ENCODE measurements at regions not wholly inside any gene's neighbourhood (a gene's known extent, or its start where the extent isn't known, plus 50 kb on each side); places are given as distances from the start of the nearest gene placed in this dataset.

DNA sequence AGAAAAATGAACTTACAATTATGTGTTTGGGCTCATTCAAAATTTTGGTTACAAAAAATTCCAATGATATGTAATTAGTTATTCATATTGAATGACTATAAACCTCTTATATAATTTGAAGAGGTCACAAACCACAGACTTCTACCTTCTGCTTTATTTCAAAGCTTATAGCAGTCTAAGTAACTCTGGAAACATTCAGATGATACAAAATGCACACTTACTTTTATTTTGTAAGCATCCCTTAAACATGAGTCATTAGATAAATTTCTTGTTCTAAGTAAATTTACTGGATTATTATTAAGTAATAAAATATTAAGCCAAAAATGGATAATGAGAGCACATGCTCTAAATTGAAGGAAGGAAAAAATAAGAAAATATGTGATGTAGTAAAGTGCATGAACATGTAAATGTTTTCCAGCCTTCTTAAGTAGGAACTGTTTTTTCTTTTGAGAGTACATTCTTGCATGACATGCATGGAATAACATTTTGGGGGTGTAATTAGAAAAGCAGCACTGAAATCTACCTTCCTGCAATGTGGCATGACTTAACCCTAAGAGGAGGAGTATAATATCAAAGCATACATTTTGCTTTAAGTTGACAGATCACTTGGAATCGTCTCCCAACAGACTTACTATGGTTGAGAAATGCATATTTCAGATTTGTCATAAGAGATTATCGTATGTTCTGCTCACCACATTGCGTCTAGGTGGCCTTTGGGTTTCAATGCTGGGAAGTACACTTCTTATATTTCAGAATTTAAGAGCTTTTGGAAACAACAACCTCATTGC lies 372.7 kb upstream of the HSF2 start:
- TF ChIP-seq, protein P1, sequence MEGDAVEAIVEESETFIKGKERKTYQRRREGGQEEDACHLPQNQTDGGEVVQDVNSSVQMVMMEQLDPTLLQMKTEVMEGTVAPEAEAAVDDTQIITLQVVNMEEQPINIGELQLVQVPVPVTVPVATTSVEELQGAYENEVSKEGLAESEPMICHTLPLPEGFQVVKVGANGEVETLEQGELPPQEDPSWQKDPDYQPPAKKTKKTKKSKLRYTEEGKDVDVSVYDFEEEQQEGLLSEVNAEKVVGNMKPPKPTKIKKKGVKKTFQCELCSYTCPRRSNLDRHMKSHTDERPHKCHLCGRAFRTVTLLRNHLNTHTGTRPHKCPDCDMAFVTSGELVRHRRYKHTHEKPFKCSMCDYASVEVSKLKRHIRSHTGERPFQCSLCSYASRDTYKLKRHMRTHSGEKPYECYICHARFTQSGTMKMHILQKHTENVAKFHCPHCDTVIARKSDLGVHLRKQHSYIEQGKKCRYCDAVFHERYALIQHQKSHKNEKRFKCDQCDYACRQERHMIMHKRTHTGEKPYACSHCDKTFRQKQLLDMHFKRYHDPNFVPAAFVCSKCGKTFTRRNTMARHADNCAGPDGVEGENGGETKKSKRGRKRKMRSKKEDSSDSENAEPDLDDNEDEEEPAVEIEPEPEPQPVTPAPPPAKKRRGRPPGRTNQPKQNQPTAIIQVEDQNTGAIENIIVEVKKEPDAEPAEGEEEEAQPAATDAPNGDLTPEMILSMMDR (IDR thresholded peaks at IDR 0.05 in 4 of 5, conservative IDR thresholded peaks at IDR 0.05 in 1 of 5): no peak
- TF ChIP-seq POLR2A (IDR thresholded peaks at IDR 0.05): no peak
- no peaks in the 10 kb centered on the region for H3K4me1 ChIP-seq
- H3K4me3 ChIP-seq: no peak overlapping the region
- no peak overlapping the region for H3K27ac ChIP-seq
- DNase-seq (no peak), ATAC-seq (no peak)
- intact Hi-C loops (cut with DNase I; ENCODE audit: low total_unique reads) (no loop called here), in situ Hi-C loops (cut with MboI; ENCODE audit: low sequenced_read_pairs in 4 of 4) (loop anchor here in 1 of 4 donors (5.0 to 25.0 kb wide), 2 partner anchors 594 to 964 kb away; no protein-coding TSS in a partner anchor)
- no peaks in the 10 kb centered on the region for H3K27me3 ChIP-seq
- no peaks in the 10 kb centered on the region for H3K36me3 ChIP-seq
- H3K9me3 ChIP-seq: no peaks in the 10 kb centered on the region

DNA sequence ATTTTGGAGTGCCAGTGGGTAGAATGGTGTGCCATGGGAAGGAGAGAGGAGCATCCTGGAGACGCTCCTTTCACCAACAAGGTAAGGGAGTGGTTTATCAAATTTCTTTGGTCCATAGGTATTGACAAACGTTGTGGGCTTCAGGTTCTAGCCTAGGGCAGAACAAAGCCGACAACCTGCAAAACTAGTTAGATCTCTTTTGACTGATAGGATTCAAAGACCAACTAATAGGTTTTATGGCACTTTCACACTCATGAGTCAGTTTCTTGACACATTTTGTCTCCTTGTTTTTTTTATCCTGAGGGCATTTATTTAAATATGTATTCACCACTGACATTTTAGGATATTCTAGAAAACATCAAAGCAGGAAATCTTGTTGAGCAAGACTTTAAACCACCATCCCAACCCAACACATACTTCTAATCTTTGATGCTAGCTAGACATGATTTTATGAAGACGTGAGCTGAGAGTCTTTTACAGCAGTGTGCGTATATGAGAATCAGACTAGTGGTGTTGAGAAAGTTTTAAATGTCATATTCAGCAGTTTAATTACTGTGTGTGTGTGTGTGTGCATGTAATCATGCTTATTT lies 370.4 kb upstream of the HSF2 start:
- no peaks in the 10 kb centered on the region for H3K36me3 ChIP-seq
- no peak overlapping the region for H3K27ac ChIP-seq
- no peaks in the 10 kb centered on the region for H3K9me3 ChIP-seq
- no peak for DNase-seq
- H3K4me3 ChIP-seq: no peak overlapping the region
- TF ChIP-seq, protein P1 (IDR thresholded peaks at IDR 0.05 in 4 of 5, conservative IDR thresholded peaks at IDR 0.05 in 1 of 5): no peak
- no peak for TF ChIP-seq POLR2A (IDR thresholded peaks at IDR 0.05)
- in situ Hi-C loops (cut with MboI; ENCODE audit: low sequenced_read_pairs in 4 of 4): loop anchor here in 1 of 4 donors (5.0 to 25.0 kb wide), 2 partner anchors 597 to 967 kb away; no protein-coding TSS in a partner anchor
- no peak for ATAC-seq
- no peaks in the 10 kb centered on the region for H3K4me1 ChIP-seq
- intact Hi-C loops (cut with DNase I; ENCODE audit: low total_unique reads): no loop called here
- no peaks in the 10 kb centered on the region for H3K27me3 ChIP-seq

DNA sequence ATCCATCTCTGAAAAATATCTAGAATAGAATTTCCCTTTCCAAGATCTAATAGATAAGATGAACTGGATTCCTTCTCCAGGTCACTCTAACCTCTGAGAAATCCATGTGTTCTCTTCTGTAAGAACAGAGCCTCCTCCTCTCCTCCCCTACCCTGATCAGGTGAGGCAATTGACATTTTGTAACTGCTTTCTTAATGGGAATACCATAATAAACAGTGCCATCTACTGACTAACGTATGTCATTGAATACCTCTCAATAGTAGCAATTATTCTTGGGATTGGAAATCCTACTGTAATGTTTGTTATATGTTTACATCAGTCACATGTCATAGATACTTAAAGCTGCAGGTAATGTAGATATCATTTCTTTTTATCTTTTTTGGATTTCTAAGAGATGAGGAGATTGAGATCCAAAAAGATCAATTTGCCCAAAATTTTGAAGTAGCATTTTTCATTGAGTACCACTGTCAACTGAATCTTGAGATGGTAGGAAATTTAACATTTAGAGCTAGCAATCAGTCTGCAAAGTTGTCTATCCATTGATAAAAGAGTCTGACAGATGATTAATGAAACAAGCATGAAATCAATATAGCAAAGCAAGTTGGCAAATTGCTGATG lies 365.8 kb upstream of the HSF2 start:
- Histone ChIP-seq H3K36me3 (no peaks in the 10 kb centered on the region), H3K27ac (no peak overlapping the region), H3K9me3 (no peaks in the 10 kb centered on the region), H3K27me3 (no peaks in the 10 kb centered on the region), H3K4me3 (no peak overlapping the region), H3K4me1 (no peaks in the 10 kb centered on the region)
- DNase-seq (no peak), ATAC-seq (peak; percentile 90 to 91)
- TF ChIP-seq, protein P1 (IDR thresholded peaks at IDR 0.05 in 4 of 5, conservative IDR thresholded peaks at IDR 0.05 in 1 of 5): peak; percentile 38 to 69 (median 63)
- TF ChIP-seq POLR2A (IDR thresholded peaks at IDR 0.05): no peak
- intact Hi-C loops (cut with DNase I; ENCODE audit: low total_unique reads): loop anchor here (1.0 to 5.0 kb wide), 2 partner anchors 186 to 603 kb away; no protein-coding TSS in a partner anchor
- in situ Hi-C loops (cut with MboI; ENCODE audit: low sequenced_read_pairs in 4 of 4): loop anchor here (5.0 to 25.0 kb wide), 4 partner anchors 151 to 971 kb away; no protein-coding TSS in a partner anchor

DNA sequence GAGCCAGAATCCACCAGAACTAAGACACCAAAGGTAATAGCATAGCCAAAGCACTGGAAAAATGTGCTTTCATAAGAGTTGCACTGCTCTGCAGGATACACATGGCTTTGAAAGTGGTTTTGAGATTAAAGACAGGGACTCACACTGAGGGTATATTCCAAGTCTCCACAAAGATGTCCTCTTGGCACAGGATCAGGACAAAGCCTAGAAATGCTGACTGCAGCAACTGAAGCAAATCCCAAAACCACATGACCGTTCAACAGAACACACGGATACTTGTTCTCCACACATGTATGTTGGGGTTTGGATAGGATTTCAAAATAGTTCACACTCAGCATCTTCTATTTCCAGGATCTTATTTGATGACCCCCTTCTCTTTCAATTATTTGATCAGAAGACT lies 364.3 kb upstream of the HSF2 start:
- peaks cover 0 to 4% (median 0%) of the 10 kb centered on the region in 3 donors for H3K9me3 ChIP-seq
- no peaks in the 10 kb centered on the region for H3K27me3 ChIP-seq
- H3K4me1 ChIP-seq: no peaks in the 10 kb centered on the region
- H3K27ac ChIP-seq: no peak overlapping the region
- H3K36me3 ChIP-seq: no peaks in the 10 kb centered on the region
- intact Hi-C loops (cut with DNase I; ENCODE audit: low total_unique reads): no loop called here
- no peak for ATAC-seq
- in situ Hi-C loops (cut with MboI; ENCODE audit: low sequenced_read_pairs in 4 of 4): loop anchor here in 3 of 4 donors (10.0 to 25.0 kb wide), 3 partner anchors 150 to 973 kb away; no protein-coding TSS in a partner anchor
- no peak for DNase-seq
- no peak for TF ChIP-seq POLR2A (IDR thresholded peaks at IDR 0.05)
- TF ChIP-seq, protein P1 (IDR thresholded peaks at IDR 0.05 in 4 of 5, conservative IDR thresholded peaks at IDR 0.05 in 1 of 5): no peak
- no peak overlapping the region for H3K4me3 ChIP-seq
